ENCODE measurements at regions not wholly inside any gene's neighbourhood (a gene's known extent, or its start where the extent isn't known, plus 50 kb on each side); places are given as distances from the start of the nearest gene placed in this dataset.
"Not testable (repeated sequence)": the region's sequence is repeated elsewhere in the genome, so short reads cannot be mapped to it uniquely, and the experiment has no call there.

DNA sequence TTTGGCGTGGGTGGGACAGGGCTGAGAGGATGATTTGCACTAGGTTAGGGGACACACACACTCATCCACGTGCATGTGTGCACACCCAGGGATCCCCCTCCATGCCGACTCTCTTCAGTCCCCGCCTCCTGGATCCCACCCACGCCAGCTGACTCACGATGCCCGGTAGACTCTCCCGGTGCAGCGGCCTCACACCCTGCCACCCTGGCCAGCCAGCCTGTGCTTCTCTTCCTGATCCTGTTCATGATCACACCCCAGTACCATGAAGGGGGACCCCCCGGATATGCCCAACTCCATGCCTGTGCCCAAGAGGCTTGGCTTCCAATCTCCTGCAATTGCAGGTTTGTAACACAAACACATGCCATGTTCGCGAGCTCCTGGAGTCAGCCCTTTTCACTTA is 157.8 kb upstream of the HDAC4 start:
- DNase-seq, result no peak

DNA sequence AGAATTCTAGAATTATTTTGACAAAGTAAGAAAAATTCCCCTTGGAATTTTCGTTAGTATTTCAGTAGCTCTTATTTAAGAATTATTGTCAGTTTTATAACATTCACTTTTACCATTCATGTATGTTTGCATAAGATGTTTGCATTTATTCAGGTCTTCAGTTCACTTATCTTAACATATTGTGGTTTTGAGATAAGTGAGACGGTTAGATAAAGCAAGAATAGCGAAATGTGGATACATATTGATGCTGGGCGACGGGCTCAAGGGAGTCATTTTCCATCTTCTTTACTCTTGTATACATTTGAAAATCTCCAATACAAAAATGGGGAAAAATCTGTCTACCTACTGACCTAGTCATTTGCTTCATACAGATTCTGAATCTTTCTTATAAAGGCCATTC is 156.7 kb upstream of the HDAC4 start:
- DNase-seq, result no peak

DNA sequence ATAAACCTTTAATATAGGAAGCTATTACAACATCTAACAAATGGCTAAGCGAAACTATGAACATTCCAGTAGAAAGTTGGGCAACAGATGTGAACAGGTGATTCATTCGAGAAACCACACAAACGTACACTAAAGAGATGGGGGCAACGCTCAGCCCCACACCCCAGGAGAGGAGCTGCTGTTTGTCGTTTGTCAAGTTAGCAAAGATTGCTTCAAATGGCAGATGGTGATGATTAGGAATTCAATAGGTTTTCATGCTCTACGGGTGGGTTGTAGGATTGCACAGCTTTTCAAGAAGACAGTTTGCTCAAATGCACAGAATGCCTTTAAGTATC is 154.7 kb upstream of the HDAC4 start:
- DNase-seq, result no peak

DNA sequence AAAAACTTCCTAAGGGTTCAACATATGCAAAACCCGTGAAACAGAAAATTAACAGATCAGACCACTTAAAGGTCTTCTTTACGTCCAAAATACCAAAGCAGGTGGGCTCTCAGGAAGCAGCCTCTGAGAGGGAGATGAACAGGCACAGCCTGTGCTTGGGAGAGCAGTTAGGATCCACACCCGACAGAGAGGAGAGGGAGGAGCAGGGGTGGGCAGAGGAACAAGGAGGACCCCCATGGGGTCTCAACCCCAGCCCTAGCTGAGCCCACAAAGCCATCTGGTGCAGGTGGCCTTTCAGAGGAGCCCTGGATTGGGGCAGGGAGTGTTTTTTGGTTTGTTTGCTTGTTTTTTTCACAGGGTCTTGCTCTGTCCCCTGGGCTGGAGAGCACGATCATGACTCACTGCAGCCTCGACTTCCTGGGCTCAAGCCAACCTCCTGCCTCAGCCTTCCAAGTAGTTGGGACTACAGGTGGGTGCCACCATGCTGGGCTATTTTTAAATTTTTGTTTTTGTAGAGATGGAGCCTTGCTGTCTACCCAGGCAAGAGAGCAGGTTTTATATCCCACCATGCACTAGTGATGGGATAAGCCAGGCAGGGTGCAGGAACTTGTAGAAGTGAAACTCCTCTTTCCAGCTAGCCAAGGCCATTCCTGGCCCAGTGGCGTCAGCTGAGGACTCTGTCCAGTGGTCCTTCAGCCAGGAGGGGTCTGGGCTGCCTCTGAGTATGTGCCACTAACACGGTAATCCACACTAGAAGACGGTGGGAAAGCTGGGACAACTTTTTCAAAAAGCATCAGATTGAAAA is 154.1 kb upstream of the HDAC4 start:
- DNase-seq, result no peak

DNA sequence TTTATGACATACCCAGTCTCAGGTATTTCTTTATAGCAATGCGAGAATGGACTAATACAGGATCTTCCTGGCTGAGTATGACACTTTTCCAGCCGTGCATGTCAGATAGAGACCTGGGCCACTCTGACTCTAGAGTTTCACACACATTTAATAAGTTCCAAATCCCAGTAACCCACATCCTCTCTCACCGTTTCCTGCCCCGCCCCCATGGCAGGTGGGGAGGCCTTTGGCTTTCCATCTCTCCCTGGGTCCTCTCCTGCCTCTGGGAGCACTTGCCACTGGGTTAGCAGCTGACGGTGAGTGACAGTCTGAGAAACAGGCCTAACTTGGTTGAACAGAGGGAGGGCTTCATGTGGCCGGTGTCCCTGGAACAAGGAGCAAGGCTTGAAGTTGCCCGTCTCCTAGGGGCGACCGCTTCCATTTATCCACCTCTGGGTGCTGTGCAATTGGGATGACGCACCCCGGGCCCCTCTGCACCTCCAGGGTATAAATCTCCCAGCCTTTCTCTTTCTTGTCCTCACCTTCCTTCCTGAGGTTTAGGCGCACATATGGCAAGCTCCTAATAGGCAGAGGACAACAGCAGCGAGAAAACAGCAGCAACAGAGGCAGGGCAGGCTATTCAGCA is 152.7 kb upstream of the HDAC4 start:
- DNase-seq, result no peak

DNA sequence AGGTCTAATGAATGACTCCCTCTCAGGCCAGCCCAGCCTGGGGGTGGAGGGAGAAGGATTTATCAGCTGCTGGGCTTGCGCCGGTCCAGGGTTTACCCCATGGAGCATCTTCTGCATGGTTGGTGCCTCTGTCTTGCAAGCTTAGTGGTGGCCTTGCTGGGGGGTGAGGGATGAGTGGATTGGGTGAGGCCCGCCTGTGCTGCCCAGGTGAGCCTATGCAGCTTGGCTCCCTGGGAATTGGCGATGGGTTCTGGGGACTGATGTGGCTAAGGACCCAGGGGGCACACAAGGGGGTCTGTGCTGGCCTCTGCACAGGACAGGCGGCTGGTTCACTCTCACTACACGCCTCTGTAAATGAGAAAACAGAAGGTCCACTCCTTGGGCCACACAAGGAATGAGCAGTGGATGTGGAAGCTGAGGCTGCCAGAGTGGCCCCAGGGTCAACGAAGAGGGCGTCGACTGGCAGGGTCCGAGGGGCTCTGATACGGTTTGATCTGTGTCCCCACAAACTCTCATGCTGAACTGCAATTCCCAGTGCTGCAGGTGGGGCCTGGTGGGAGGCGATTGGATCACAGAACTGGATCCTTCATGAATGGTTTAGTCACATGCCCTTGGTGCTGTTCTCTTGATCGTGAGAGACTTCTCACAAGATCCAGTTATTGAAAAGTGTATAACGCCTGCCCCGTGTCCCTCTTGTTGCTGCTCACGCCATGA is 151.6 kb upstream of the HDAC4 start:
- no peak for DNase-seq

DNA sequence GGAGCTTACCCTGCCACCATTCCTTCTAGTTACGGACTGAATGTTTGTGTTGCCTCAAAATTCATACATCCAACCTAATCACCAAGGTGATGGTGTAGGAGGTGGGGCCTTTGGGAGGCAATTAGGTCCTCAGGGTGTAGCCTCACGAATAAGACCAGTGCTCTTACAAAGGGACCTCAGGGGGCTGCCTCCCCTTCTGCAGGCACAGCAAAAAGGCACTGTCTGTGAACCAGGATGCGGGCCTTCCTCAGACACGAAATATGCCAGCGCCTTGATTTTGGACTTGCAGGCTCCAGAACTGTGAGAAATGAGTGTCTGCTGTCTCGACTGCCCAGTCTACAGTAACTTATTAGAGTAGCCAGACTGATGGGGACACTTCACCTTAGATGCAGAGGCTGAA is 150.4 kb upstream of the HDAC4 start:
- no peak for DNase-seq

DNA sequence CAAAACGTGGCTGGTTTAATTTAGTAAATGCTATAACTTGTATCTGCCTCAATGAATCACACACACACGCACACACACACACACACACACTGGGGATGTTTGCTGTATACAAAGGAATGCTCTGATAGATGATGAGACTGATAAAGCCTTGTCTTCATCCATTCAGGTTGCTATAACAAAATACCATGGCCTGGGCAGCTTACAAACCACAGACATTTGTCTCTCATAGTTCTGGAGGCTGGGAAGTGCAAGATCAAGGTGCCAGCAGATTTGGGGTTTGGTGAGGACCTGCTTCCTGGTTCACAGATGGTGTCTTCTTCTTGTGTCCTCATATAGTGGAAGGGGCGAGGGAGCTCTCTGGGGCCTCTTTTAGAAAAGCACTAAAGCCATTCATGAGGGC is 149.5 kb upstream of the HDAC4 start:
- DNase-seq, result no peak

DNA sequence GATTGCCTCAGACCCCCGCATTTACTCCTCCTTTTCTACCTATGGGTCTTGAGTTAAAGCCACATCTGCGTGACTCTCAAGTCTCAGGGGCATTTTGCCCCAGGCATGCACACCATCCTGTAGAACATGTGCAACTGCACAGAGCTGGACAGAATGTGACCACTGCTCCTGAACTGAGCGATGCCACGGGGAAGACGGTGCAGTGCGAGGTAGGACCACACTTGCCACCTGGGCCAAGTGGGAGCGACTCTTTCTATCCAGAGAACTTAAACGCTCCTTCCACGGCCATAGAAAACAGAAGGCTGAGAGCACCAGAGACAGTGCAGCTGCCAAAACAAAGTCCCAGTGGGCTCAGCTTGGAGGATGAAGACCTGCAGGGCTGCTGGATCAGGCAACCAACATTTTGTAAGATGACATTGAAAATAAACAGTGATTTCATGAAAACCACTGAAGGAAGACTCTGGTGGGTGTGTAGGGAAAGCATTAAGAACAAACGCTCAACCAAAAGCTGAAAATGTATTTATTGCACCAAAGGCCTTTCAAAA is 149.0 kb upstream of the HDAC4 start:
- DNase-seq, result no peak

DNA sequence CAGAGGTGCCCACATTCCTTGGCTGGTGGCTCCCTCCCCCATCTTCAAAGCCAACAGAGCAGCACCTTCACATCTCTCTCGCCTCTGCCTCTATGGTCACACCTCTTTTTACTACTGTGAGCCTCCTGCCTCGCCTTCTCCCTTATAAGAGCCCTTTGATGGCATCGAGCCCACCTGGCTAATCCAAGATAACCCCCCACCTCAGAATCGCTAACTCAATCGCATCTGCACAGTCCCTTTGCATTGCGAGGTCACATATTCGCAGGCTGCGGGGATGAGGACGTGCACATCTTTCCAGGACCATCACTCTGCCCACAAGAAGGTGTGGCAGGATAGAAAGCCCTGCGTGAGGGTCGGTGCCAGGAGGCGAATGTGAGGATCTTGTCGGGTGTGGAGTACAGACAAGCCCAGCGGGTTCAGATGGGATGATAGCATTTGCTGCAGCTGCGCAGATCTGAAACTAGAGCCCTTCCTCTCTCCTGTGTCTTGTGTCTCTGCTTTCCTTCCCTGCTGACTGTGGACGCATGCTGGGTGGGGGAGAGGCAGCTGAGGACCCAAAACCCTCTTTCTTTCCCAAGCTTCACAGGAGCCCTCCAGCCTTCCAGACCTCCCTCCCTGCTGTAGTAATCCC is 148.3 kb upstream of the HDAC4 start:
- DNase-seq, result no peak

DNA sequence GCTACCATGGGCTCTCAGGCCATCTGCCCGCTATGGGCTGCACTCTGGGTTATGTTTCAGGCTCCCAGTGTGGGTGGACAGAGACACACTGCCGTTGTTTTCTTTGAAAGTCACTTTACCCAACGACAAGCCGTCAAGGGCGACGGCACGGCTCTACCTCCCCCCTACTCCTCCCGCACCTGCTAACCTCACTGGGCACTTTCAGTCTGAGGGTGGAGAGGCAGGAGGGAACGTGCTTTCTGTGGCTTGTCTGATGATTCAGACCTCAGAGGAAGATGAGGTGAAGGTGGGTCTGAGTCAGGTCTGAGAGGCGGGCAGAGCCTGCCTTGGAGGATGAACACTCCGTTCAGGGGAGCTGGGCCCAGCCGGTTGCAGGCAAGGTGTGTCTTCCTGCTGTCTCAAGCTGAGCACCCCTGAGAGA is 147.6 kb upstream of the HDAC4 start:
- DNase-seq, result no peak

DNA sequence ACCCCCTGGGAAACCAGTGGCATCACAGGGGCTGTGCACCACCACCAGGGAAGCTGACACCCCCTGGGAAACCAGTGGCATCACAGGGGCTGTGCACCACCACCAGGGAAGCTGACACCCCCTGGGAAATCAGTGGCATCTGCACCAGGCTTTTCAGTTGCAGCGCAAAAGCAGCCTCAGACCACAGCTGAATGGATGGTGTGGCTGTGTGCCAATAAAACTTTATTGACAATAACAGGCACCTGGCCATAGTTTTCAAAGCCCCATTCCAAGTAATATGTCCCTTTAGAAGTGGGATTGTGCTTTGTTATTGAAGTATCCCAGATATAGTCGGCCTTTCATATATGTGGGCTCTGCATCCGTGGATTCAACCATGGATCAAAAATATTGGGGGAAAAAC is 146.3 kb upstream of the HDAC4 start:
- not testable (repeated sequence) for DNase-seq

DNA sequence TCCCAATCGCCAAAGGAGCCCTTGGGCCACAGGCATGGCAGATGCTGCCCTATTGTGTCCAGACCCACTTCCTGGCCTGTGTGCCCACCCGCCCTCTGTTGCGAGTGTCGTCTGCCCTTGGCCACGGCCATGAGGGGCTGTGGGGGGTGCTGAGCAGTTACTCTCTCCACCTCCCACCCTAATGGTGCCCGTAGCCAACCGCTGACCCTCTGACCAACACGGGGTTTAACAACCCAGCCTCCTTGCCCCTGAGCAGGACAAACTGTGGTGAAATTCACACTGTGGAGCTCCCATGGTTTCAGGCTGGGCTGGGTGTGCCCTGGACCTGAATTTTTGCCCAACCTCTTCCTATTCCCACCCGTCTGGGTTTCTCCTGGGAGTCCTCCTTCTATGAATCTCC is 145.7 kb upstream of the HDAC4 start:
- DNase-seq, result no peak

DNA sequence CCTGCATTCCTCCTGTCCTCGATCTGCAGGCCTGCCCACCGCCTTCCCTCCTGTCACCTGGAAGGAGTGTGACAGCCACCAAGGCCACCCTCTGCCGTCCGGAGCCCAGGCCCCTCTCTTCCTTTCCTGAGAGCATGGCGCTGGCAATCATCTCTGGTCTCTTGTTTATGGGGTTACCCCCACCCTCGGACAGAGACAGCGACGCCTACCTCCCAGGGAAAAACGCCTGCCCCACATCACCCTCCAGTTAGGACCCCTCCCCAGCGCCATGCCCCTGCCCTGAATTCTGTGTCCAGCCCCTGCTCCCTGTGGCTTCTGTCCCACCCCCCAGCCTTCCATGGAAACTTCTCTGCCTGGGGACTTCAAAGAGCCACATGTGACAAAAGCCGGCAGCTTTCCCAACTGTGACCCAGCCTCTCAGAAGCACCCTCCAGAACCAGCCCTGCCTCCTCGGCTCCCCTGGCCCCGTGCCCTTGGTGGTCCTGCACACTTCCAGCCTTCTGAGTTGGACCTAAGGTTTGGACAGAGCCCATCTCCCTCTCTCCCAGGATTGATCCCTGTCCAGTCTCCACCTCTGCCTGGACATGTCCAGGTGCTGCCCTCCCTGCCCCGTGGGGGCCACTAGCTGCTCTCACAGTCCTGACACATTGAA is 145.0 kb upstream of the HDAC4 start:
- DNase-seq, result no peak

DNA sequence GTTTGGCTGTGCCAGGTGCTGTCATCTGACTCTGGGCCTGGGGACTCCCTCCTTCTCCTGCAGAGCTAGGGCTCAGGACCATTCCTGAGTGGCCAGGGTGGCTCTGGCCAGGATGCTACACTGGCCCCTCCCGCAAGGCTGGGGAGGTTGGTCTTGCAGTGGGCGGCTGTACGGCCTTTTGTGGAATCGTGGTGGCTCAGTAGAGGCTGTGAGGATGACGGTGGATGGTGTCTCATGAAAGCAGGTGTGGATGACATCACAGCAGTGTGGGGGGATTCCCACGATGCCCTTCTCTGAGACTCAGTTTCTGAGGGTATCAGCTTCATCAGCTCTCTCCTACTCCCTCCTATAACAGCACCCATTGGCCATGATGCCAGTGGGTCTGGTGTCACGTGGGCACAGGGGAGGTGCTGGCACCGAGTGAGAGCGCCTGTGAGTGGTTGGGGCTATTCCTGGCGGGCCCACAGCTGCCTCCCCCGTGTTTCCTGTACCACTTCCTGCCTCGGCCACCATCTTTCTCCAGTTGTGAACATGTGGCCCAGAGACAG is 144.2 kb upstream of the HDAC4 start:
- no peak for DNase-seq

DNA sequence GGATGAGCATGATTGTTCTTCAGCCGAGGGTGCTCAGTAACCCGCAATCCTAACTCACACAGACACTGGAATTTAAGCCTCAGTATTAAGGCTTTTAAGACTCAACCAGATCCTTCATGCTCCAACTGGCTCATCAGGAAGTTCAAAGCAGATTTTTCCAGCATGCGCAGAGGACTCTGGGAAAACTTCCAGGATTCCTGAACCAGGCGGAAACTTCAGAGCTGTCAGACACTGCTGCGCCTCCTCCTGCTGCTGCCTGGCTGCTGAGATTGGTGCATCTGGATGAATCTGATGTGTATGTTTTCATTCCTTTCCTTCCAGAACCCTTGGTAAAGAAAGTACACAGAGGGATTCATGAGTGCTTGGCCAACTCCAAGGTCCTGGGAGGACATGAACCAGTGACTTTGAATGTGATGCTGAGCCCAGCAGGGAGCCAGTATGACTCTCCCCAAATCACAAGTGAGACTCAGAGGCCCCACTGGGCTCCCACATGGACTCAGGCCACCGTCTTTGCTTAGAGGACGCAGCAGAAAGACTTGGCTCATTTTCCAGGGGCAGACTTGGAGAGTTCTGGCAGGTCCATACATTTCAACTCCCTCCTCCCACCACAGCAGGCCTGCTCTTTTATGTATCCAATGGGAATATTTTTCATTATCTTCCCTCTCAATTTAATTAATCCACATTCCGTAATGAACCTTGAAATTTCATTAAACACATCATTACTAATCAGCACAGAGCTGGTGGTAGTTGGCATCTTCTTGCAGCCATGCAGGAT is 143.5 kb upstream of the HDAC4 start:
- DNase-seq, result peak; percentile 45

DNA sequence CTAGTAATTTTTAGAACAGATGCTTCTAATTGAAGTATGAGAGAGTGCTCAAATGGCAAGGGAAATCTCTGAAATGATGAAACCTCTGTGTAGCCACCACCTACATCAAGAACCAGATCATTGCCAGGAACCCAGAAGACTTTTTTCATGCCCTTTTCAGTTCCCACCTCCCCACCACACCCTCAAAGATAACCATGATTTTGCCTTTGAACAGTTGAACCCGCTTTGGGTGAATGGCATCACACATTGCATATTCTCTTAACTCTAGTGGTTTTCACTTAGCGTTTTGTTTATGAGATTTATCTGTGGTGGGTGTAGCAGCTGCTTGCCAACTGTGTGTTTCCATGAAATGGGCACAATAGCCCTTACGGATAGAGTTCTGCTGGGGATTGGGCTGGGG is 142.9 kb upstream of the HDAC4 start:
- no peak for DNase-seq

DNA sequence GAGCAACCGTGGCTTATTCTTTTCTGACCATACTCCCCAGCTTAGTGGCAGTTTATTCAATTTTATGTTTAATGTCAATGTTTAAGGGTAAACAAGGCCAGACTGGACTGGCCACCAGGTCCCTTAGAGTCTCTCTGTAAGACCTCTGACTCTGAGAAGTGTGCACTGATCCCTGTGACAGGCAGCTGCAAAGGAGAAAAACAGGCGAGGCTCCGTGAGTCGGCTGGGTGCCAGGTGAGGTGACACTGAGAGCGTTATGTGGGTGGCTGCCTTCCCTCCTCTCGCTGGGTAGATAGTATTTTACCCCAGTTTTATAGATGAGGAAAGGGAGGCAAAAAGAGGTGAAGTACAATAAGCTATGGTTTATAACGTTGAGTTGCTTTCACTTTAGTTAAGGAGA is 139.4 kb upstream of the HDAC4 start:
- DNase-seq, result no peak

DNA sequence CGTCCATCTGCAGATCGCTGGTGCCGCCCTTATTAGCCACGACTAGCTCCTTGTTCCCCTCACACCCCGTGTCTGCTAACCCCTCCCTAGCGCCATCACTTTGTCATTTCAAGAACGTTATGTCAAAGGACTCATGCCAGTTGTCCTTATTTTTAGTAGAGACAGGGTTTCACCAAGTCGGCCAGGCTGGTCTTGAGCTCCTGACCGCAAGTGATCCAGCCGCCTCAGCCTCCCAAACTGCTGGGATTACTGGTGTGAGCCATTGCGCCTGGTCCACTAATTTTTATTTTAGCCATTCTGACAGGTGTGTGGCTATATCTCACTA is 138.9 kb upstream of the HDAC4 start:
- no peak for DNase-seq

DNA sequence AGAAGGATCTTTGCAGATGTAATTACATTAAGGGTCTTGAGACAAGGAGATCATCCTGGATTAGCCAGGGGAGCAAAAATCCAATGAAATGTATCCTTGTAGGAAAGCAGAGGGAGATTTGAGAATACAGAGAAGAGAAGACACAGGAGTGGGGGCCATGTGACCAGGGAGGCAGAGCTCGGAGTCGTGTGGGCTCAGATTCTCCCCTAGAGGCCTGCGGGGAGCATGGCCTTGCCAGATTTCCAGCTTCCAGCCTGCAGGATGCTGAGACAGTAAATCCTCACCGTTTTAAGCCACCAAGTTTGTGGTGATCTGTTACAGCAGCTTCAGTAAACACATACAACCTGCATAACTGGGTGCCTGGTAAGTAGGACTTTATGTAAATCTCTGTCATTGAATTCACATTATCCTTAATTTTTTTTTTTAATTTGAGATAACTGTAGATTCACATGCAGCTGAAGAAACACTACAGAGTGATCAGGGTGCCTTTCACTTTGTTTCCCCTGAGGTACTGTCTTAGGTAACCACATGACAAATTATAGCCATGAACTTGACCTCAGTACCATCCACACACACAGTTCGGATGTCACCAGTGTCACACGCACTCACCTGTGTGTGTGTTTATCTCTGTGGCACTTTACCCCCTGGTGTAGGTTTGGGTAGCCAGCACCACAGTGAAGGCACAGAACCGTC is 138.4 kb upstream of the HDAC4 start:
- DNase-seq, result no peak

DNA sequence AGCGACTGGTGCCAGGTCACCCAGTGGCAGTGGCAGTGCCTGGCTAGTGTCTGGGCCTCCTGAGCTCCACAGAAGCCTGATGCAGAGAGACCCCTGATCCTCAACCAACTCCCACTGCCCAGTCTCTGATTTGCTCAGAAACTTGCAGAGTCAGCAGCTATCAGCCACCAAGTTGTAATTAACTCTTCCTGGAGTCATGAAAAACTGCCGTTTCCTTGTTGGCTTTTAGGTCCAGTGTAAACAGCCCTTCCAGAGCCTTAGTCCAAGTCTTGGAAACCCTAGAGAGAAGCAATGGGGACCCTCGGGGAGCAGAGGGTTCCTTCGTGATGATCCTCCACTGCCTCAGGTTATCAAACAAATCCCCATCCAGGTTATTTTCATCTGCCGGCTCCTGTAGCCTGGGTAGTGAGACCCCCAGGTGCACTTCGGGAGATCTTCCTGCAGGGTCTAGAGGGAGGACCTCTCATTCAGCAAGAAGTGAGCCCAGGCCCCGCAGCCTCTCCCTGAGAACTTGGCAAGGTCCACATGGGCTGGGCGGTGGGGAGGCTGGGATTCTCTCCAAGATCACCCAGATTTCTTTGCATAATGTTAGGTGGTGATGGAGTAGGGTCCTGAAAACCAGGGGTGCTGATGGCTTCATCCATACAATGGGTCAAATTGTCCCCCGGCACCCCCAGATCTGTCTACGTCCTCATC is 137.7 kb upstream of the HDAC4 start:
- no peak for DNase-seq

Measured in fibroblast of upper back skin (primary cell).